ENCODE measurements at regions not wholly inside any gene's neighbourhood (a gene's known extent, or its start where the extent isn't known, plus 50 kb on each side); places are given as distances from the start of the nearest gene placed in this dataset.

GRCh38 chr6:14287707-14288106 lies 170.1 kb downstream of the CD83 start:
- Histone ChIP-seq H3K36me3 (ENCODE audit: control insufficient read depth, insufficient read depth, low read length) (no peaks in the 10 kb centered on the region), H3K27ac (ENCODE audit: low read length) (no peak overlapping the region), H3K4me1 (ENCODE audit: control insufficient read depth, insufficient read depth, low read length) (peaks cover 3% of the 10 kb centered on the region), H3K9me3 (ENCODE audit: control insufficient read depth, insufficient read depth, low read length) (no peaks in the 10 kb centered on the region), H3K4me3 (ENCODE audit: low read length) (no peak overlapping the region), H3K27me3 (ENCODE audit: control insufficient read depth, insufficient read depth, low read length) (no peaks in the 10 kb centered on the region)
- Mint-ChIP-seq H3K4me1 (peaks cover 12 to 14% of the 10 kb centered on the region in 2 donors), H3K9me3 (no peaks in the 10 kb centered on the region), H3K4me3 (no peak overlapping the region), H3K36me3 (no peaks in the 10 kb centered on the region), H3K27me3 (ENCODE audit: low read depth in 2 of 2) (peaks cover 16 to 50% of the 10 kb centered on the region in 2 donors), H3K27ac (no peak overlapping the region)
- ATAC-seq (no peak), DNase-seq (no peak)
- TF ChIP-seq, protein P1, sequence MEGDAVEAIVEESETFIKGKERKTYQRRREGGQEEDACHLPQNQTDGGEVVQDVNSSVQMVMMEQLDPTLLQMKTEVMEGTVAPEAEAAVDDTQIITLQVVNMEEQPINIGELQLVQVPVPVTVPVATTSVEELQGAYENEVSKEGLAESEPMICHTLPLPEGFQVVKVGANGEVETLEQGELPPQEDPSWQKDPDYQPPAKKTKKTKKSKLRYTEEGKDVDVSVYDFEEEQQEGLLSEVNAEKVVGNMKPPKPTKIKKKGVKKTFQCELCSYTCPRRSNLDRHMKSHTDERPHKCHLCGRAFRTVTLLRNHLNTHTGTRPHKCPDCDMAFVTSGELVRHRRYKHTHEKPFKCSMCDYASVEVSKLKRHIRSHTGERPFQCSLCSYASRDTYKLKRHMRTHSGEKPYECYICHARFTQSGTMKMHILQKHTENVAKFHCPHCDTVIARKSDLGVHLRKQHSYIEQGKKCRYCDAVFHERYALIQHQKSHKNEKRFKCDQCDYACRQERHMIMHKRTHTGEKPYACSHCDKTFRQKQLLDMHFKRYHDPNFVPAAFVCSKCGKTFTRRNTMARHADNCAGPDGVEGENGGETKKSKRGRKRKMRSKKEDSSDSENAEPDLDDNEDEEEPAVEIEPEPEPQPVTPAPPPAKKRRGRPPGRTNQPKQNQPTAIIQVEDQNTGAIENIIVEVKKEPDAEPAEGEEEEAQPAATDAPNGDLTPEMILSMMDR (IDR thresholded peaks at IDR 0.05) = no peak
- intact Hi-C loops (cut with micrococcal nuclease) = no loop called here

DNA sequence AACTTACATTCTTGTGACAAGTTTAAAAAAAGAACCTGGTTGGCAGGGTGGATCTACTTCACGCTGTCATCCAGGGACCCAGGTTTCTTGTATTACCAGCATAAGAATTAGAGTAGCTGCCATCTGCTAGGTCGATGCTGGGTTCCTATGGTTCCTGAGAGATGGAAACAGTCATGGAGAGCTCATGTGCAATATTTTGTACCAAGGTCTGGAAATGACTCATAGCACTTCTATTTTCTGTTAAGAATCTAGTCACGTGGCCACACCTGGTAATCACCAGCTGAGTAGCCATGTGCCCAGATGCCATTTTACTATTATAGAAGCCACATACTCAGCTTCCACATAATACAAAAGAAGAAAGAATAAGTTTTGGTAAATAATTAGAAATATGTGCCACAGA lies 171.3 kb downstream of the CD83 start:
- no peak overlapping the region for H3K27ac Mint-ChIP-seq
- no peaks in the 10 kb centered on the region for H3K9me3 ChIP-seq (ENCODE audit: control insufficient read depth, insufficient read depth, low read length)
- H3K4me3 Mint-ChIP-seq = no peak overlapping the region
- DNase-seq (no peak), ATAC-seq (no peak)
- H3K36me3 ChIP-seq (ENCODE audit: control insufficient read depth, insufficient read depth, low read length) = no peaks in the 10 kb centered on the region
- intact Hi-C loops (cut with micrococcal nuclease) = no loop called here
- 79% methylated on average over 3 of the region's 3 CpGs for WGBS (ENCODE audit: insufficient coverage)
- peaks cover 21 to 51% of the 10 kb centered on the region in 2 donors for H3K27me3 Mint-ChIP-seq (ENCODE audit: low read depth in 2 of 2)
- H3K27ac ChIP-seq (ENCODE audit: low read length) = no peak overlapping the region
- peaks cover 12 to 14% of the 10 kb centered on the region in 2 donors for H3K4me1 Mint-ChIP-seq
- H3K27me3 ChIP-seq (ENCODE audit: control insufficient read depth, insufficient read depth, low read length) = no peaks in the 10 kb centered on the region
- H3K9me3 Mint-ChIP-seq = no peaks in the 10 kb centered on the region
- no peak overlapping the region for H3K4me3 ChIP-seq (ENCODE audit: low read length)
- no peaks in the 10 kb centered on the region for H3K36me3 Mint-ChIP-seq
- H3K4me1 ChIP-seq (ENCODE audit: control insufficient read depth, insufficient read depth, low read length) = peaks cover 3% of the 10 kb centered on the region
- TF ChIP-seq, protein P1 (IDR thresholded peaks at IDR 0.05) = no peak

DNA sequence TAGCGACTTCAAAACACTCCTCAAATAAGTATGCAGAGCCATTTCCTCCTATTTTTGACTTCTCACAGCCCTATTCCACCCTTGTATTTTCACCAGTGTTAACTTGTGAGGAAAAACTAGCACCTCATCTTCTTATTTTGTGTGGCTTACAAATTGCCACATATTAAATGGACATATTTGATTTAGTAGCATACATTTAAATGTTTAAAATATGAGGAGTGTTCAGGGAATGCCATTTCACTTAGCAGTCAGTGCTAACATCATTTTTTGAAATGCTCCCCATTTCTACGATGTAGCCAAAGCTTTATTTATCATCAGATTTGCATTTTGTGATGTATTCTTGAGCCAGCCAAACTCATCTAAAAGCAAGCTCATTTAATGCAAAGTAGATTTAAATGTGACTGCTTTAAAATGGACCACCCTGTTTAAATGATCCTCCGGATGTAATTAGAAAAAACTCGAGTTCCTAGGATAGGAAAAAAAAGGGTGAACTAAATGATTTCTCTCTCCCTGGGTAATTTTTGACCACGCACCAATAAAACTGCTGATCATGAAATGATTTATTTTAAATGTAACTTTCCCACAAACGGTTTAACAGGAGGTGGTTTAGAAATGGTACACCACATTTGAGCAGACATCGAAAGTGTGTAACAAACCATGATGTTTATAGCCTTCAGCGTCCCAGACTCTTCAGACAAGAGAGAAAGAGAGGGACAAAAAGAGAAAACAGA lies 172.6 kb downstream of the CD83 start:
- peaks cover 3% of the 10 kb centered on the region for H3K4me1 ChIP-seq (ENCODE audit: control insufficient read depth, insufficient read depth, low read length)
- intact Hi-C loops (cut with micrococcal nuclease) = no loop called here
- Mint-ChIP-seq H3K9me3 (no peaks in the 10 kb centered on the region), H3K4me3 (no peak overlapping the region), H3K27me3 (ENCODE audit: low read depth in 2 of 2) (peaks cover 26 to 54% of the 10 kb centered on the region in 2 donors), H3K4me1 (peaks cover 12 to 14% of the 10 kb centered on the region in 2 donors), H3K27ac (no peak overlapping the region), H3K36me3 (no peaks in the 10 kb centered on the region)
- H3K27me3 ChIP-seq (ENCODE audit: control insufficient read depth, insufficient read depth, low read length) = no peaks in the 10 kb centered on the region
- TF ChIP-seq, protein P1 (IDR thresholded peaks at IDR 0.05) = no peak
- no peak overlapping the region for H3K27ac ChIP-seq (ENCODE audit: low read length)
- no peak overlapping the region for H3K4me3 ChIP-seq (ENCODE audit: low read length)
- WGBS (ENCODE audit: insufficient coverage) = 16% methylated on average over 6 of the region's 8 CpGs
- ATAC-seq (peak in 1 of 3 donors; percentile 50), DNase-seq (no peak)
- no peaks in the 10 kb centered on the region for H3K9me3 ChIP-seq (ENCODE audit: control insufficient read depth, insufficient read depth, low read length)
- no peaks in the 10 kb centered on the region for H3K36me3 ChIP-seq (ENCODE audit: control insufficient read depth, insufficient read depth, low read length)
